Ishikawa (cell line): ENCODE measurements at regions not wholly inside any gene's neighbourhood (a gene's known extent, or its start where the extent isn't known, plus 50 kb on each side); places are given as distances from the start of the nearest gene placed in this dataset.

ENCODE experiments used
- CEBPB ChIP-seq: IDR thresholded peaks from 2 replicates; pipeline ENCODE4 v1.6.1; 2012
- CREB1 ChIP-seq: IDR thresholded peaks from 2 replicates; pipeline ENCODE4 v1.6.1; 2012; ENCODE audit warnings: low read depth
- EGR1 ChIP-seq: IDR thresholded peaks from 2 replicates; pipeline ENCODE4 v1.6.1; 2012
- EP300 ChIP-seq: IDR thresholded peaks from 2 replicates; pipeline ENCODE4 v1.6.1; 2012; ENCODE audit warnings: borderline replicate concordance
- FOXM1 ChIP-seq: IDR thresholded peaks from 2 replicates; pipeline ENCODE4 v1.6.1; 2012; ENCODE audit warnings: low read depth, borderline replicate concordance
- MAX ChIP-seq: IDR thresholded peaks from 2 replicates; pipeline ENCODE4 v1.6.1; 2012
- NFIC ChIP-seq: IDR thresholded peaks from 2 replicates; pipeline ENCODE4 v1.6.1; 2012
- RAD21 ChIP-seq: IDR thresholded peaks from 2 replicates; pipeline ENCODE4 v1.6.1; 2012; ENCODE audit warnings: low read depth
- REST ChIP-seq: IDR thresholded peaks from 2 replicates; pipeline ENCODE4 v1.6.1; 2012; ENCODE audit warnings: low read depth, mild to moderate bottlenecking
- TAF1 ChIP-seq: IDR thresholded peaks from 2 replicates; pipeline ENCODE4 v1.6.1; 2012; ENCODE audit warnings: low read depth, mild to moderate bottlenecking
- TCF12 ChIP-seq: IDR thresholded peaks from 2 replicates; pipeline ENCODE4 v1.6.1; 2012; ENCODE audit warnings: low read depth
- TEAD4 ChIP-seq: IDR thresholded peaks from 2 replicates; pipeline ENCODE4 v1.6.1; 2012
- USF1 ChIP-seq: IDR thresholded peaks from 2 replicates; pipeline ENCODE4 v1.6.1; 2012
- YY1 ChIP-seq: IDR thresholded peaks from 2 replicates; pipeline ENCODE4 v1.6.1; 2012; ENCODE audit warnings: low read depth
- ZBTB7A ChIP-seq: IDR thresholded peaks from 2 replicates; pipeline ENCODE4 v1.6.1; 2012; ENCODE audit warnings: low read depth

- no peak for TF ChIP-seq CREB1
- TF ChIP-seq CEBPB, result no peak
- no peak for TF ChIP-seq TCF12
- no peak for TF ChIP-seq NFIC
- no peak for TF ChIP-seq TEAD4
- no peak for TF ChIP-seq FOXM1
- TF ChIP-seq EP300, result no peak
- TF ChIP-seq YY1, result no peak
- no peak for TF ChIP-seq TAF1
- TF ChIP-seq REST, result no peak
- TF ChIP-seq EGR1, result no peak
- TF ChIP-seq ZBTB7A, result no peak
- no peak for TF ChIP-seq MAX
Observed at GRCh38 chr6:7484666-7485065, 56.8 kb upstream of the DSP start.

GRCh38 chr6:7486951-7487350 is 54.5 kb upstream of the DSP start:
- TF ChIP-seq CEBPB (no peak), CREB1 (no peak), EGR1 (no peak), MAX (no peak), RAD21 (no peak), TEAD4 (no peak), TAF1 (no peak), FOXM1 (no peak), NFIC (no peak), ZBTB7A (no peak), TCF12 (no peak), REST (no peak), YY1 (no peak), EP300 (no peak), USF1 (no peak)

GRCh38 chr6:7488494-7488893 is 53.0 kb upstream of the DSP start:
- TF ChIP-seq TAF1 (no peak), FOXM1 (no peak), CEBPB (no peak), EGR1 (no peak), YY1 (no peak), CREB1 (no peak), REST (no peak), RAD21 (no peak)

- TF ChIP-seq MAX (no peak), ZBTB7A (no peak), FOXM1 (no peak), EP300 (no peak), REST (no peak), TEAD4 (no peak), TCF12 (no peak), CREB1 (no peak), CEBPB (no peak), YY1 (no peak), RAD21 (no peak), EGR1 (no peak), USF1 (no peak)
Observed at GRCh38 chr6:7489376-7489775, 52.1 kb upstream of the DSP start.
